Hepatic stellate cell (primary cell): ENCODE measurements at regions not wholly inside any gene's neighbourhood (a gene's known extent, or its start where the extent isn't known, plus 50 kb on each side); places are given as distances from the start of the nearest gene placed in this dataset.
"Not testable (repeated sequence)": the region's sequence is repeated elsewhere in the genome, so short reads cannot be mapped to it uniquely, and the experiment has no call there.

Experiments
- DNase-seq: peaks from one replicate; pipeline ENCODE4 v3.0.0; 2011; ENCODE audit warnings: low spot score

GRCh38 chr3:124636101-124636862, 94.0 kb upstream of the UMPS start:
- no peak for DNase-seq

- no peak for DNase-seq
Observed at GRCh38 chr3:124636863-124637296, 93.4 kb upstream of the UMPS start.

- no peak for DNase-seq
Observed at GRCh38 chr3:124639406-124640237, 90.6 kb upstream of the UMPS start.

DNA sequence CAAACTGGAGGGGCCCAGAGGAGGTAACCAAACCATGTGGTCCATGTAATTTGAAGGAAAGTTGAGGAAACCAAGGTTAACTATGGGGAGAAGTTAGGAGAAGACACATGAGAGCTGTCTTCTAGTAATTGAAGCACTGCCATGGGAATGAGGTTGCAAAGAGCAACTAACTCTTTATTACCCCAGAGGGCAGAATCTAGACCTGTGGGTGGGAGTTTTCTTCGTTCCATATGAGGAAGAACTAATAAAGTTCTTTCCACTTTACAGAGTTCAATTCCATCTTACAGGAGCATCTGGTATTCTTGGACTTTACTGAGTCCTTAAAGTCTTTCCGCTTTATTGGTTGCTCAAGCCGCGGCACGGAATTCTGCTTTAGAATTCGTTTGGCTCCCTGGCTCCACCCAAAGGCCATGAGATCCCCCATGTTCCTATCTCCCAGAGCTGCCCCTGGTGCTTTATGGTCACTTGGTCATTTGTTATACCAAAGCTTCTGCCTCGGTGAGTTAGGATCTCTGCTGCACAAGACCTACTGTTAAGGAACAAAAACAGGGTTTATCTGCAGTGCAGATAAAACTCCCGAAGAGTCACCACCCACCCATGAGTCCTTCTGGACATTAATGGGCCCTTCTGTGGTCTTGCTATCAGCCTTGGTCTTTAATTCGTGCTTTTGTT, 89.5 kb upstream of the UMPS start:
- DNase-seq: no peak

- DNase-seq: no peak
Observed at GRCh38 chr3:124643453-124643852, 86.8 kb upstream of the UMPS start.

GRCh38 chr3:124646186-124646585, 84.1 kb upstream of the UMPS start:
- DNase-seq: not testable (repeated sequence)

GRCh38 chr3:124648551-124648950, 81.7 kb upstream of the UMPS start:
- no peak for DNase-seq

GRCh38 chr3:124650798-124651197, 79.5 kb upstream of the UMPS start:
- no peak for DNase-seq

DNA sequence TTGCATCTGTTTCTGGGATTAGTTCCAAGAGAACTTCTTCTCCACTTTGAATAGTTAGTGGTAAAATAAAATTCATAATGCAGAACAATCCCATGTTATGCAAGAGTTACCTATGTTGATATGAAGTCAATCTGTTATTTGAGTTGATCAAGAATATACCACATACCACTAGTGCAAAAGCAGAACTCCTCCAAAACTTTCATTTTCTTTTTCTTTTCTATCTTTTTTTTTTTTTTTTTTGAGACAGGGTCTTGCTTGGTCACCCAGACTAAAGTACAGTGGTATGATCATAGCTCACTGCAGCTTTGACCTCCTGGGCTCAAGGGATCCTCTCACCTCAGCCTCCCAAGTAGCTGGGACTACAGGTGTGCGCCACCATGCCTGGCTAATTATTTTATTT, 78.8 kb upstream of the UMPS start:
- not testable (repeated sequence) for DNase-seq

GRCh38 chr3:124652009-124652408, 78.2 kb upstream of the UMPS start:
- DNase-seq: no peak

GRCh38 chr3:124653071-124653796, 77.0 kb upstream of the UMPS start:
- no peak for DNase-seq

GRCh38 chr3:124653797-124654469, 76.3 kb upstream of the UMPS start:
- no peak for DNase-seq

GRCh38 chr3:124654470-124654845, 75.8 kb upstream of the UMPS start:
- no peak for DNase-seq

DNA sequence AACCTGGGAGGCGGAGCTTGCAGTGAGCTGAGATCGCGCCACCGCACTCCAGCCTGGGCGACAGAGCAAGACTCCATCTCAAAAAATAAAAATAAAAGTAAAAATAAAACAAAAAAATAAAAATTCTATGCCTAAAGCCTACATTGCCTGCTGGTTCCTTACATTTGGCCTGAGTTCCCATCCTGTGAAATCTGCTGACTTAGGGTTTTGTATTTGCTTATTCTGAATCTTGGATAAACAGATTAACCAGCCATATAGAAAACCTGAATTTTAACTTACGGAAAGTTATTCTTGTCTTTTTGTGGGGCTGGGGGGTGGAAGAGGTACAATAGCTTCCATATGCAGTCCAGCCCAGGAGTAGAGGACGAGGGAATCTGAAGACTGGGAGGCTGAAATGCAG, 73.7 kb upstream of the UMPS start:
- DNase-seq: no peak

DNA sequence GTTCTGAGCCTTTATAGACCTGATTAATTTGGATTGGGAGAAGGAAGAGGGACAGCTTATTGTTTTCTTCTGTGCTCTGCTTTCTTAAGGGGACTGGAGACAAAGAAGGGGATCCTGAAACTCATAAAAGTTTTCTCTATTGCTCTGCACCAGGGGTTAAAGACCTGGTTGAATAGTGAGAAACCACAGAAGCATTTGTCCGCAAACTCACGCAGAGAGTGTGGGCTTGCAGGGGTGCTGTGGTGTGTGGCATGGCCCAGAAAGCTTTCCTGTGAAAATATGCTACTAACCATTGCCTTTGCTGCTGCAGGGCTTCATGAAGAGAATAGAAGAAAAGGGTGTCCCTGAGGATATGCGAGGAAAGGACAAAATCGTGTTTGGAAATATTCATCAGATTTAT, 73.1 kb upstream of the UMPS start:
- DNase-seq: no peak

GRCh38 chr3:124658270-124658669, 72.0 kb upstream of the UMPS start:
- DNase-seq: no peak

GRCh38 chr3:124659175-124659574, 71.1 kb upstream of the UMPS start:
- DNase-seq: no peak

DNA sequence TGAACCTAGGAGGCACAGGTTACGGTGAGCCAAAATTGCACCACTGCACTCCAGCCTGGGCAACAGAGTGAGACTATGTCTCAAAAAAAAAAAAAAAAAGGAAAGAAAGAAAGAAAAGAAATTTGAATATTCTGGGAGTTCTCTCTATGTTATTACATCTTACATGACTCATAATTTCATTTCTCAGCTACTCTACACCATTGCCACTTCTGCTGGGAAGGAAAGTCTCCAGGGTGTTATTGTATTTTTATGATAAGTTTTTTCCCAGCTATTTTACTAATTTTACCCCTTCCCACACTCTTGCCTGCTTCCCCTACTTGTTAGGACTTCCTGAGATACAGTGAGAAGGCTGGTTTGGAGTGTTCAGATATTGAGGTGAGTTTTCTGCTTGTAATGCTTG, 69.7 kb upstream of the UMPS start:
- no peak for DNase-seq

GRCh38 chr3:124663690-124664089, 66.6 kb upstream of the UMPS start:
- DNase-seq: peak; percentile 61

DNA sequence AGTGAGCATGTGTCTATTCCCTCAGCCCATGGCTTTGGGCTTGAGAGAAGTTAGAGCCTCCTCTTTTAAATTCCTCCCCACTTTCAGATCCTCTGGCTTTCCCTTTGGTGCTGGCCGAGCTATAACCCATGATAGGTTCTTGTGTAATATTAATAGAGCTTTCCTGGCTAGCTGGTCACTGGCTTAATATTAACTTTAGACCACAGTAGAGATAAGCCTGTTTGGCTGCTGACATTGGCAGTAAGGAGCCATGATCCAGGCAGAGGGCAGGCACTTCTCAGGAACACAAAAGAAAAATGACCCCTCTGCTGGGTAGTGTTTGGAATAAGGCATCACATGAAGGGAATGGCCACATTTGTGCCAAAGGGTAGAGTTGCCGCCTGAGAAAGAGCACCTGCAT, 65.4 kb upstream of the UMPS start:
- no peak for DNase-seq

DNA sequence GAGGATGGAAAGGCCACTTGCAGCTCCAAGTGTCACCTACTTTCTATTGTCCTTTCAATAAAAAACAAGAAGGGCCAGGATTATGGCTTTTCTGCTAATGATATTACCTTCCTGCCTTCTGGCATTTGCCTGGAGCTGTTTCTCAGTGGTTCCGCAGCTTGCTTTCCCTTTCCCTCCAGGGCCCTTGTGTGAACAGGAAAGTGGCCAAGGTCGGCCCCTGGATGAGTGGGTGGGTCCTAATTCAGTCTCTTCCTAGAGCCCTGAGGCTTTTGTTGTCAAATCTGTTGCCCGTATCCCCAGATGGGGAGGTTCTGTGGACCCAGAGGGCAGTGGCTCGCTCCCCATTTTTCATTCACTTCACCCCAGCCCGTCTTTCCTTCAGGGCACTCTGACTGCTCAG, 64.2 kb upstream of the UMPS start:
- no peak for DNase-seq

- peak; percentile 59 for DNase-seq
Observed at GRCh38 chr3:124669470-124669869, 60.8 kb upstream of the UMPS start.
